ENCODE measurements at regions not wholly inside any gene's neighbourhood (a gene's known extent, or its start where the extent isn't known, plus 50 kb on each side); places are given as distances from the start of the nearest gene placed in this dataset.
"Not testable (repeated sequence)": the region's sequence is repeated elsewhere in the genome, so short reads cannot be mapped to it uniquely, and the experiment has no call there.

DNA sequence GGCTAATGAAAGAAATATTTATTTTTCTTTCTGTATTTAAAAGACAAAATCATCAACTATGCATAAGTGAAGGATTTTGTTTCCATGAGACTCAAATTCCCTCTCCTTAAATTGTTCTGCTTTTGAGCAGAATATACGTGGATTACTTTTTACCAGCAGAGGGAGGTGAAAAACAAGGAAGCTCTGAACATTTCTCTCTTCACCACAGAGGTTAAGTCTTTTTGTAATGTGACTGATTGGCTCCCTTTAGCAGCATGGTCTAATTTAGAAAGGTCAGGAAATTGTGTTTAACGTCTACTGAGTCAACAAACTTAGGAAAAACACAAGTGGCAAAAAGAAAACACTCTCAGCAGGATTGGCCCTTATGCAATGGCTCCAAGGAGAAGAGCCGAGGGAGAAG lies 55.1 kb upstream of the F9 start:
- DNase-seq, result no peak

- not testable (repeated sequence) for DNase-seq
Measured at GRCh38 chrX:139461945-139462344, 68.6 kb upstream of the F9 start.

- DNase-seq, result no peak
Measured at GRCh38 chrX:139454743-139455142, 75.8 kb upstream of the F9 start.

DNA sequence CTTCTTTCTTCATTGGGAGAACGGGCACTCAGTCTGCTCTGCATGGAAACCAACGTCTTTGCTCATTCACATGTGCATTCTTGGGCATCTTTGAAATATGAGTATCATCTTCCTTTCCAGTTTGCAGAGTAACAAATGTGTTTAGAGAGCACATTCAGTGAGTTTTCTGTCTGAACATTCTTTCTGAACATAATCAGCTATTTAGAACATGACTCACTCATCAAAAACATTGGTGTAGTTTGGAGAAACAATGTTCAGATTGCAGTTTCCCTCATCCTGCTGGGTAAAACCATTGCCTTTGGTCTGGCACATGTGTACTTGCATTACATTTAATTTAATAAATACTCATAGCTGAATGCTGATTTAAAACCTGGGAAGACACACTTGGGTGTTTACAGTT lies 81.5 kb upstream of the F9 start:
- DNase-seq, result no peak

- no peak for DNase-seq
Measured at GRCh38 chrX:139446832-139447231, 83.7 kb upstream of the F9 start.

- DNase-seq, result no peak
Measured at GRCh38 chrX:139429913-139430312, 100.6 kb upstream of the F9 start.

GRCh38 chrX:139423186-139423585 lies 107.4 kb upstream of the F9 start:
- DNase-seq, result no peak

GRCh38 chrX:139398258-139398657 lies 132.3 kb upstream of the F9 start:
- DNase-seq, result not testable (repeated sequence)

- DNase-seq, result no peak
Measured at GRCh38 chrX:139388254-139388653, 142.3 kb upstream of the F9 start.

- DNase-seq, result no peak
Measured at GRCh38 chrX:139382529-139382928, 148.0 kb upstream of the F9 start.

DNA sequence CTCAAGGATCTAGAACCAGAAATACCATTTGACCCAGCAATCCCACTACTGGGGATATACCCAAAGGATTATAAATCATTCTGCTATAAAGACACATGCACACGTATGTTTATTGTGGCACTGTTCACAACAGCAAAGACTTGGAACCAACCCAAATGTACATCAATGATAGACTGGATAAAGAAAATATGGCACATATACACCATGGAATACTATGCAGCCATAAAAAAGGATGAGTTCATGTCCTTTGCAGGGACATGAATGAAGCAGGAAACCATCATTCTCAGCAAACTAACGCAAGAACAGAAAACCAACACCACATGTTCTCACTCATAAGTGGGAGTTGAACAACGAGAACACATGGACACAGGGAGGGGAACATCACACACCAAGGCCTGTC lies 154.0 kb upstream of the F9 start:
- not testable (repeated sequence) for DNase-seq

DNA sequence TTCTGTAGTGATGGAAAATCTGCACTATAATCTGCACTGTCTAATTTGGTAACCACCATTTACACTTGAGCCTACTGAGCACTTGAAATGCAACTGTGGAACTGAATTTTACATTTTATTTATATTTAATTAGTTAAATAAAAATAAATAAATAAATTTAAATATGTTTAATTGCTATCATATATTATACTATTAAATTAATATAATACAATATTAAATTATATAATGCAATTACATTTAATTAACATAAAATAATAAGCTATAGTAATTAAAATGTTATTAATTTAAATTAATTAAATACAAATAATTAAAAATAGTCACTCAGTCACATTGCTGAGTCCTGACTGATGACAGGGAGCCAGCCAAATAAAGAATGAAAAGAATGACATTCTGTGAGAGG lies 170.2 kb upstream of the F9 start:
- DNase-seq, result no peak

GRCh38 chrX:139342594-139342991 lies 187.9 kb upstream of the F9 start:
- DNase-seq, result not testable (repeated sequence)

- not testable (repeated sequence) for DNase-seq
Measured at GRCh38 chrX:139341855-139342593, 188.5 kb upstream of the F9 start.

DNA sequence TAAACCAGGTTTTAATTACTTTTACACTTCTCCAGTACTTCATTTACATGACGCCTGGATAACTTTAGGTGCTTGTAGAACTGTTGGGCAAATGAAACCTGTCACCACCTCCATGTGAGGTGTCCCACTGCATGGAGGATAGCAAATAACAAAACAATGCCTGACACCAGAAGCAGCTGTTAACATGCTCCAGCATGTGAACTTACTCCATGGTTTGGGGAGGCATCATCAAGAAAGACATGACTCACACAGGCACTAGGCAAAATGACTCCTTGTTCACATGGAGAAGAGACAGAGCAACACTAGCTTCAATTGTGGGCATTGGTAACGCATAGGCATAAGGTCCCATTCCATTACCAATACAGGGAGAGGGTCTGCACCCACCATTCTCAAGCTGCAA lies 198.1 kb upstream of the F9 start:
- DNase-seq, result no peak

- no peak for DNase-seq
Measured at GRCh38 chrX:139327355-139327754, 203.2 kb upstream of the F9 start.

GRCh38 chrX:139324756-139325155 lies 205.8 kb upstream of the F9 start:
- DNase-seq, result no peak

GRCh38 chrX:139320661-139321354 lies 209.7 kb upstream of the F9 start:
- DNase-seq, result not testable (repeated sequence)

GRCh38 chrX:139306675-139307074 lies 223.9 kb upstream of the F9 start:
- not testable (repeated sequence) for DNase-seq

GRCh38 chrX:139304471-139304870 lies 226.1 kb upstream of the F9 start:
- no peak for DNase-seq

DNA sequence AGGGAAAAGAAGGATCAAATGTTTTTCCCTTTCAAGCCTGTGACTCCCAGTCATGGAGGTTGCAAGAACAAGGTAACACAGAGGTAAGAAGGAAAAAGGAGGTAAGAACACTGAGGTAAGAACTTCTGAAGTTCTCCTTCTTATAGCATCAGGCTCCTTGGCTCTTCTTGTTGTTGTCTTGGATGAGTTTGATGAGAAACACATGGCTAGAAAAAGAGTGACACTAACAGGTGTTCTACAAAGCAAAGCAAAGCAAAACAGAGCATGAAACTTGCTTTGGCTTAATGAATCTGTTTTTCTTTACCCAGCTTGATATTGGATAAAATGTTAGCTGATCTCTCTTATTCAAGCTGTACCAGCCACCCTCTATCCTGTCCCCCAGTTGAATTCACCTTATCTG lies 231.2 kb upstream of the F9 start:
- no peak for DNase-seq

DNA sequence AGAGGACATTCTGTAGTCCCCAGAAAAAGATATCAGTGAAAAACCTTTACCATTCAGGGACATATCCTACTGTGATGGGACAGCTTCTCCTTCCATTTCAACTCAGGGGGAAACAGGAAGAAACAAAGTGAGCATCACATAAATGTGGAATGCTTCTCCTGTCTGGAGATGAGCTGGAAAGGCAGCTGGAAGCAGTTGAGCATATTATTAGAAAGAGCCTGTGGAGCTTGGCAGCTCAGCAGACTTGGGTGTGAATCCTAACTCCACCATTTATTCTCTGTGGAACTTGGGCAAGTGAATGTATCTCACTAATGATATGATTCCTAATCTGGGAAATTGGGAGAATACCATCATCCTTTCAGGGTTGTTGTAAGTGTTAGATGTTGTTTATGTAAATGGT lies 232.1 kb upstream of the F9 start:
- DNase-seq, result no peak

DNA sequence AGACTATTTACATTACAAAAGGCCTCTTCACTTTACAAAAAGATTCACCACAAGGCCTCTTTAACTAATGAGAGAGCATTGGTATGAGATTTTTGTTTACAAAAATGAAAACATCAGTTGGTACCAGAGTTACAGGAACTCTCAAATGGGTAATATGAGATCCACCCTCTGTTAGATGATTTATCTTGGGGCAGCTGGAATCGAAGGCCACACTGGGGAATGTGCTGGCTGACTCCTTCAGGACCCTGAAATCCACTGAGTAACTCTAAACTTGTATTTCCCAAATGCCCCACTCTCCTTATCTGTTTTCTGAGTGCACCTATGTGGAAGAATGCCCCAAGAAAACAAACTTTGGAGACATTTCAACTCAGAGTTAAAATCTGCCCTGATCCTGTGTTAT lies 232.9 kb upstream of the F9 start:
- DNase-seq, result no peak

DNA sequence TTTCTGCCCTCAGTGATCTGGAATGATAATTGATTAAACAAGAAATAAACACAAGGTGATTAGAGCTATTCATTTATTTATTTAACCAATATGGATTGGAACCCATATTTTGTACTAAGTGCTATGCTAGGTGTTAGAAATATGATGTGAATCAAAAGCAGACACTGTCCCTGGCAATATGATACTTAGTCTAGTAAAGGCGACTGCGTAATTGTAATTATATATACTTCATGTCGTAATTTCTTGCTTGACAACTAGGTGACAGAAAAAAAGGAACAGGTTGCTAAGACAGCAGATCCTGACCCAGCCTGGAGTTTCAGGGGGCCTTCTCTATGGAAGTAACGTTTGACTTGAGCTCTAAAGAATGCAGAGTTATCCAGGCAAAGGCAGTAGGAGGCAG lies 236.5 kb upstream of the F9 start:
- DNase-seq, result no peak

GRCh38 chrX:139290310-139290709 lies 240.2 kb upstream of the F9 start:
- DNase-seq, result no peak
